ENCODE measurements at regions not wholly inside any gene's neighbourhood (a gene's known extent, or its start where the extent isn't known, plus 50 kb on each side); places are given as distances from the start of the nearest gene placed in this dataset.
"Not testable (repeated sequence)": the region's sequence is repeated elsewhere in the genome, so short reads cannot be mapped to it uniquely, and the experiment has no call there.

DNA sequence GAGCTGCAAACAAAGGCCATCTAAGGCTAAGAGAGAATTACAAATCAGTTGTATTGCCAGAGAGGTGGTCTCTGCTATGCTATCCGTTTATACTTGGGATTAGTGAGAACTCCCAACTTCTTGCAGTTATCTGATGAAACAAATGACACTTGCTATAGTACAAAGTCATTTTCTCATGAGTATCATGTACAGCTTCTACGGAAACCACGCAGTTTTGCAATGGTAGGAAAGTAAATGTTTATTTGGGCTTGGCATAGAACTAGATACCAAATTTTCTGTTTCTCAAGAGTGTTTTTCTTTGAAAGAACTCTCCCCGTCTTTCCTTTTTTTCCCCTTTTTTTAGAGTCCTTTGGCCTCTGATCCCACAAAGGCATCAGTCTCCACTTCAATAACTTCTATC lies 128.2 kb upstream of the ENPEP start:
- DNase-seq = peak; percentile 41
- H3K4me3 ChIP-seq (ENCODE audit: insufficient read depth in 1 of 2, low read depth in 1 of 2, low read length in 2 of 2) = no peak overlapping the region
- no peak overlapping the region for H2BK12ac ChIP-seq (ENCODE audit: low read length in 2 of 2)
- no peak overlapping the region for H2AFZ ChIP-seq (ENCODE audit: low read depth, low read length)
- H2AK5ac ChIP-seq (ENCODE audit: low read length, severe bottlenecking) = no peak overlapping the region
- H3K36me3 ChIP-seq (ENCODE audit: control insufficient read depth in 1 of 2, insufficient read depth in 2 of 2, low read depth in 1 of 2, low read length in 2 of 2) = no peaks in the 10 kb centered on the region
- no peaks in the 10 kb centered on the region for H3K27me3 ChIP-seq (ENCODE audit: control insufficient read depth in 1 of 2, insufficient read depth in 1 of 2, low read length in 2 of 2)
- H3K27ac ChIP-seq (ENCODE audit: low read length, poor library complexity, severe bottlenecking) = no peak overlapping the region
- no peak overlapping the region for H3K23ac ChIP-seq (ENCODE audit: low read length in 2 of 2)
- no peak overlapping the region for H4K91ac ChIP-seq (ENCODE audit: low read length)
- no peaks in the 10 kb centered on the region for H3K4me1 ChIP-seq (ENCODE audit: control insufficient read depth, insufficient read depth, low read depth, low read length)
- H3K9ac ChIP-seq (ENCODE audit: low read length) = no peak overlapping the region
- H3K9me3 ChIP-seq (ENCODE audit: control insufficient read depth, low read length) = no peaks in the 10 kb centered on the region
- H3K4me2 ChIP-seq (ENCODE audit: low read length, poor library complexity, severe bottlenecking) = no peak overlapping the region
- no peak overlapping the region for H2BK5ac ChIP-seq (ENCODE audit: low read depth, low read length, poor library complexity, severe bottlenecking)
- no peak overlapping the region for H3K14ac ChIP-seq (ENCODE audit: low read length in 2 of 2)
- H2BK120ac ChIP-seq (ENCODE audit: low read depth, low read length) = no peak overlapping the region
- H3K4ac ChIP-seq (ENCODE audit: low read depth in 1 of 2, low read length in 2 of 2) = no peak overlapping the region
- H3K18ac ChIP-seq (ENCODE audit: low read depth in 1 of 2, low read length in 2 of 2) = no peak overlapping the region
- H4K8ac ChIP-seq (ENCODE audit: low read length) = no peak overlapping the region
- 92% methylated on average over 2 of the region's 4 CpGs for WGBS
- H2BK15ac ChIP-seq (ENCODE audit: low read depth, poor library complexity, severe bottlenecking) = no peak overlapping the region
- no peaks in the 10 kb centered on the region for H3K79me1 ChIP-seq (replicated peaks; ENCODE audit: low read length, poor library complexity, severe bottlenecking)

DNA sequence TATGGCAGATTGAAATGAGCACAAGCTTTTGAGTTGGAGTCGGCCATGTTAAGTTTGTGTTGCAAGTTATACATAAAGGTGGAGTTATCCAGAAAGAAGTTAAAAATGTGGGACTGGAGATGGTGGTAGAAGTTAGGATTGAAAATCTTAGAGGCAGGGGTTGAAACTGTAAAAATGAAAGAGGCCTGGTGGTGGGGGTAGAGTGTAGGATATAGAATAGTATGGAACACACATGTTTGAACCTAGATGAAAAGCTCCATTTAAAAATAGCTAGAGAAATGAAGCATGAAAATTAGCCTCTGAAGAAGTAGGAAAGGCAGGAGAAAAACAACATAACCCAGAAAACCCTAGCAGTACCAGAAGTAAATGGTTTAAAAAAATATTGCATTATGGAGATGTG lies 131.8 kb upstream of the ENPEP start:
- no peak overlapping the region for H2BK5ac ChIP-seq (ENCODE audit: low read depth, low read length, poor library complexity, severe bottlenecking)
- no peaks in the 10 kb centered on the region for H3K4me1 ChIP-seq (ENCODE audit: control insufficient read depth, insufficient read depth, low read depth, low read length)
- no peak overlapping the region for H3K27ac ChIP-seq (ENCODE audit: low read length, poor library complexity, severe bottlenecking)
- H3K4me2 ChIP-seq (ENCODE audit: low read length, poor library complexity, severe bottlenecking) = no peak overlapping the region
- no peaks in the 10 kb centered on the region for H3K9me3 ChIP-seq (ENCODE audit: control insufficient read depth, low read length)
- H3K14ac ChIP-seq (ENCODE audit: low read length in 2 of 2) = no peak overlapping the region
- no peaks in the 10 kb centered on the region for H3K79me1 ChIP-seq (replicated peaks; ENCODE audit: low read length, poor library complexity, severe bottlenecking)
- H4K91ac ChIP-seq (ENCODE audit: low read length) = no peak overlapping the region
- no peak overlapping the region for H2BK12ac ChIP-seq (ENCODE audit: low read length in 2 of 2)
- H3K36me3 ChIP-seq (ENCODE audit: control insufficient read depth in 1 of 2, insufficient read depth in 2 of 2, low read depth in 1 of 2, low read length in 2 of 2) = no peaks in the 10 kb centered on the region
- no peak overlapping the region for H2AFZ ChIP-seq (ENCODE audit: low read depth, low read length)
- 79% methylated on average over 1 of the region's 1 CpG for WGBS
- H2AK5ac ChIP-seq (ENCODE audit: low read length, severe bottlenecking) = no peak overlapping the region
- no peak overlapping the region for H3K18ac ChIP-seq (ENCODE audit: low read depth in 1 of 2, low read length in 2 of 2)
- H3K4ac ChIP-seq (ENCODE audit: low read depth in 1 of 2, low read length in 2 of 2) = no peak overlapping the region
- no peaks in the 10 kb centered on the region for H3K27me3 ChIP-seq (ENCODE audit: control insufficient read depth in 1 of 2, insufficient read depth in 1 of 2, low read length in 2 of 2)
- H3K23ac ChIP-seq (ENCODE audit: low read length in 2 of 2) = no peak overlapping the region
- H2BK15ac ChIP-seq (ENCODE audit: low read depth, poor library complexity, severe bottlenecking) = no peak overlapping the region
- no peak overlapping the region for H2BK120ac ChIP-seq (ENCODE audit: low read depth, low read length)
- no peak overlapping the region for H3K4me3 ChIP-seq (ENCODE audit: insufficient read depth in 1 of 2, low read depth in 1 of 2, low read length in 2 of 2)
- no peak overlapping the region for H4K8ac ChIP-seq (ENCODE audit: low read length)
- DNase-seq = peak; percentile 51
- H3K9ac ChIP-seq (ENCODE audit: low read length) = no peak overlapping the region

DNA sequence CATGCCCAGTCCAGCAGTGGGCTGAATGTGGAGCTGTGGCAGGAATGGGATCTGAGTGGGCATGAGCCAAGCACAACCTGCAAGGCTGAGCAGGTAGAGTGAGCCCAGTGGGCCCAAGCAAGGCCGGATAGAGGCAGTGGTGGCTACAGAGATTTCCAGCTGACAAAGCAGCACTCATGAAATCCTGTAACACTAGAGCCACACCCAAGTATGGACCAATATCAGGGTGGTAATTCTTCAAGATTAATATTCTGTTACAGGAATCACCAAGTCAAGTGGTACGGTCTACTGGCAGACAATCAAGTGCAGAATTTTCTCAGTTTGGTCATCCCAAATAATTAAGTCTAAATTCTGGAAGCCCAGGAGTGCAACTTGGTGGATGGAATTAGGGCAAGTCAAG lies 132.4 kb upstream of the ENPEP start:
- Histone ChIP-seq H3K14ac (ENCODE audit: low read length in 2 of 2) (no peak overlapping the region), H3K4ac (ENCODE audit: low read depth in 1 of 2, low read length in 2 of 2) (no peak overlapping the region), H3K4me1 (ENCODE audit: control insufficient read depth, insufficient read depth, low read depth, low read length) (no peaks in the 10 kb centered on the region), H4K91ac (ENCODE audit: low read length) (no peak overlapping the region), H2AFZ (ENCODE audit: low read depth, low read length) (no peak overlapping the region), H3K27ac (ENCODE audit: low read length, poor library complexity, severe bottlenecking) (no peak overlapping the region), H3K79me1 (replicated peaks; ENCODE audit: low read length, poor library complexity, severe bottlenecking) (no peaks in the 10 kb centered on the region), H2BK12ac (ENCODE audit: low read length in 2 of 2) (no peak overlapping the region), H3K36me3 (ENCODE audit: control insufficient read depth in 1 of 2, insufficient read depth in 2 of 2, low read depth in 1 of 2, low read length in 2 of 2) (no peaks in the 10 kb centered on the region), H3K9me3 (ENCODE audit: control insufficient read depth, low read length) (no peaks in the 10 kb centered on the region), H2BK15ac (ENCODE audit: low read depth, poor library complexity, severe bottlenecking) (no peak overlapping the region), H2BK120ac (ENCODE audit: low read depth, low read length) (no peak overlapping the region), H2AK5ac (ENCODE audit: low read length, severe bottlenecking) (no peak overlapping the region), H3K4me2 (ENCODE audit: low read length, poor library complexity, severe bottlenecking) (no peak overlapping the region), H3K18ac (ENCODE audit: low read depth in 1 of 2, low read length in 2 of 2) (no peak overlapping the region), H3K4me3 (ENCODE audit: insufficient read depth in 1 of 2, low read depth in 1 of 2, low read length in 2 of 2) (no peak overlapping the region), H2BK5ac (ENCODE audit: low read depth, low read length, poor library complexity, severe bottlenecking) (no peak overlapping the region), H4K8ac (ENCODE audit: low read length) (no peak overlapping the region), H3K23ac (ENCODE audit: low read length in 2 of 2) (no peak overlapping the region), H3K27me3 (ENCODE audit: control insufficient read depth in 1 of 2, insufficient read depth in 1 of 2, low read length in 2 of 2) (no peaks in the 10 kb centered on the region), H3K9ac (ENCODE audit: low read length) (no peak overlapping the region)
- 100% methylated on average over 2 of the region's 2 CpGs for WGBS
- no peak for DNase-seq

DNA sequence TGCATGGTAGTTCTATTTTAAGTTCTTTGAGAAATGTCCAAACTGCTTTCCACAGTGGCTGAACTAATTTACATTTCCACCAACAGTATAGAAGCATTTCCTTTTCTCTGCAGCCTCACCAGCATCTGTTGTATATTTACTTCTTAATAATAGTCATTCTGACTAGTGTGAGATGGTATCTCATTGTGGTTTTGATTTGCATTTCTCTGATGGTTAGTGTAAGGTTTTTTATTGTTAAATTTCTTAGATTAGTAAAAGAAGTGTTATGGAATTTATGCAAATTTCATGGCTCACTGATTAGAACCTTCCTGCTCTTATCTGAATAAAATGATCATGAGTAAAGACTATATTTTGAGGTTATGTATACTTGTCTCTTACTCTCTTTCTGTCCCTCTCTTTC lies 134.8 kb upstream of the ENPEP start:
- H2BK15ac ChIP-seq (ENCODE audit: low read depth, poor library complexity, severe bottlenecking); H2AK5ac ChIP-seq (ENCODE audit: low read length, severe bottlenecking); H3K23ac ChIP-seq (ENCODE audit: low read length in 2 of 2); H2BK12ac ChIP-seq (ENCODE audit: low read length in 2 of 2); H3K4me1 ChIP-seq (ENCODE audit: control insufficient read depth, insufficient read depth, low read depth, low read length); H3K36me3 ChIP-seq (ENCODE audit: control insufficient read depth in 1 of 2, insufficient read depth in 2 of 2, low read depth in 1 of 2, low read length in 2 of 2); H3K4me2 ChIP-seq (ENCODE audit: low read length, poor library complexity, severe bottlenecking); H3K27ac ChIP-seq (ENCODE audit: low read length, poor library complexity, severe bottlenecking); H4K91ac ChIP-seq (ENCODE audit: low read length); H3K9ac ChIP-seq (ENCODE audit: low read length); H3K9me3 ChIP-seq (ENCODE audit: control insufficient read depth, low read length); H2AFZ ChIP-seq (ENCODE audit: low read depth, low read length); H2BK120ac ChIP-seq (ENCODE audit: low read depth, low read length); H3K27me3 ChIP-seq (ENCODE audit: control insufficient read depth in 1 of 2, insufficient read depth in 1 of 2, low read length in 2 of 2); DNase-seq; H3K79me1 ChIP-seq (replicated peaks; ENCODE audit: low read length, poor library complexity, severe bottlenecking); H3K4me3 ChIP-seq (ENCODE audit: insufficient read depth in 1 of 2, low read depth in 1 of 2, low read length in 2 of 2); H2BK5ac ChIP-seq (ENCODE audit: low read depth, low read length, poor library complexity, severe bottlenecking); H4K8ac ChIP-seq (ENCODE audit: low read length); H3K4ac ChIP-seq (ENCODE audit: low read depth in 1 of 2, low read length in 2 of 2); H3K18ac ChIP-seq (ENCODE audit: low read depth in 1 of 2, low read length in 2 of 2); H3K14ac ChIP-seq (ENCODE audit: low read length in 2 of 2): not testable (repeated sequence)
